OCI-LY1 (cell line): ENCODE measurements at regions not wholly inside any gene's neighbourhood (a gene's known extent, or its start where the extent isn't known, plus 50 kb on each side); places are given as distances from the start of the nearest gene placed in this dataset.

Experiments
- CTCF ChIP-seq: fragments of 200-600 bp; sonication (generic), shearing (Covaris generic); IDR thresholded peaks from 2 replicates; pipeline ENCODE4 v1.5.1; 2017; ENCODE audit warnings: mild to moderate bottlenecking, antibody characterized with exemption, low read length, moderate library complexity, mixed read lengths
- EZH2 ChIP-seq: fragments of 200-600 bp; sonication (generic), shearing (Covaris generic); IDR thresholded peaks from 2 replicates; pipeline ENCODE4 v1.8.0; 2017; ENCODE audit warnings: borderline replicate concordance, mixed run types, mild to moderate bottlenecking, antibody characterized with exemption, low read length, moderate library complexity, mixed read lengths

- TF ChIP-seq CTCF: no peak
- no peak for TF ChIP-seq EZH2
Observed at GRCh38 chr4:125650557-125650956, 335.8 kb downstream of the FAT4 start.
